PFSK-1 (cell line): ENCODE measurements at regions not wholly inside any gene's neighbourhood (a gene's known extent, or its start where the extent isn't known, plus 50 kb on each side); places are given as distances from the start of the nearest gene placed in this dataset.

ENCODE experiments used
- FOXP2 ChIP-seq: optimal IDR thresholded peaks from 2 replicates; pipeline ENCODE3; 2011; ENCODE audit warnings: borderline replicate concordance, control low read depth, inconsistent platforms; ENCODE audit not compliant: insufficient read depth; ENCODE audit errors: extremely low read length, extremely low read depth
- POLR2AphosphoS5 ChIP-seq: IDR thresholded peaks from 2 replicates; pipeline ENCODE4 v1.6.1; 2012; ENCODE audit warnings: low read depth, mild to moderate bottlenecking, control low read depth, low read length, moderate library complexity
- TAF1 ChIP-seq: IDR thresholded peaks from 2 replicates; pipeline ENCODE4 v1.6.1; 2012; ENCODE audit warnings: low read length, control low read depth, borderline replicate concordance; ENCODE audit not compliant: insufficient read depth
- TF ChIP-seq, protein P1 (sequence below), 2 experiments: IDR thresholded peaks; 2 replicates each; pipeline versions ENCODE4 v1.6.1 to v1.8.0; 2011 to 2012; ENCODE audit warnings: low read depth in 2 of 2, low read length in 2 of 2, control low read depth in 1 of 2, inconsistent platforms in 1 of 2, mild to moderate bottlenecking in 1 of 2, moderate library complexity in 1 of 2; ENCODE audit not compliant: insufficient read depth in 1 of 2

- no peak for TF ChIP-seq POLR2AphosphoS5
- TF ChIP-seq TAF1: no peak
- TF ChIP-seq, protein P1, sequence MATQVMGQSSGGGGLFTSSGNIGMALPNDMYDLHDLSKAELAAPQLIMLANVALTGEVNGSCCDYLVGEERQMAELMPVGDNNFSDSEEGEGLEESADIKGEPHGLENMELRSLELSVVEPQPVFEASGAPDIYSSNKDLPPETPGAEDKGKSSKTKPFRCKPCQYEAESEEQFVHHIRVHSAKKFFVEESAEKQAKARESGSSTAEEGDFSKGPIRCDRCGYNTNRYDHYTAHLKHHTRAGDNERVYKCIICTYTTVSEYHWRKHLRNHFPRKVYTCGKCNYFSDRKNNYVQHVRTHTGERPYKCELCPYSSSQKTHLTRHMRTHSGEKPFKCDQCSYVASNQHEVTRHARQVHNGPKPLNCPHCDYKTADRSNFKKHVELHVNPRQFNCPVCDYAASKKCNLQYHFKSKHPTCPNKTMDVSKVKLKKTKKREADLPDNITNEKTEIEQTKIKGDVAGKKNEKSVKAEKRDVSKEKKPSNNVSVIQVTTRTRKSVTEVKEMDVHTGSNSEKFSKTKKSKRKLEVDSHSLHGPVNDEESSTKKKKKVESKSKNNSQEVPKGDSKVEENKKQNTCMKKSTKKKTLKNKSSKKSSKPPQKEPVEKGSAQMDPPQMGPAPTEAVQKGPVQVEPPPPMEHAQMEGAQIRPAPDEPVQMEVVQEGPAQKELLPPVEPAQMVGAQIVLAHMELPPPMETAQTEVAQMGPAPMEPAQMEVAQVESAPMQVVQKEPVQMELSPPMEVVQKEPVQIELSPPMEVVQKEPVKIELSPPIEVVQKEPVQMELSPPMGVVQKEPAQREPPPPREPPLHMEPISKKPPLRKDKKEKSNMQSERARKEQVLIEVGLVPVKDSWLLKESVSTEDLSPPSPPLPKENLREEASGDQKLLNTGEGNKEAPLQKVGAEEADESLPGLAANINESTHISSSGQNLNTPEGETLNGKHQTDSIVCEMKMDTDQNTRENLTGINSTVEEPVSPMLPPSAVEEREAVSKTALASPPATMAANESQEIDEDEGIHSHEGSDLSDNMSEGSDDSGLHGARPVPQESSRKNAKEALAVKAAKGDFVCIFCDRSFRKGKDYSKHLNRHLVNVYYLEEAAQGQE (IDR thresholded peaks at IDR 0.05; ENCODE audit: insufficient read depth in 1 of 2, low read depth in 2 of 2, low read length in 2 of 2): no peak
- TF ChIP-seq FOXP2: no peak
Observed at GRCh38 chr2:20514596-20515269, 67.9 kb downstream of the RHOB start.
